ENCODE measurements at regions not wholly inside any gene's neighbourhood (a gene's known extent, or its start where the extent isn't known, plus 50 kb on each side); places are given as distances from the start of the nearest gene placed in this dataset.

GRCh38 chr7:27382307-27382706, 139.7 kb downstream of the EVX1 start:
- no peaks in the 10 kb centered on the region for H3K4me1 ChIP-seq (ENCODE audit: control insufficient read depth in 1 of 2, insufficient read depth in 2 of 2, low read length in 2 of 2)
- H3K36me3 ChIP-seq (ENCODE audit: control insufficient read depth in 1 of 2, insufficient read depth in 2 of 2, low read length in 2 of 2) = no peaks in the 10 kb centered on the region
- no peak for ATAC-seq
- no peak overlapping the region for H3K4me2 ChIP-seq (ENCODE audit: low read length)
- BruUV-seq (replicated peaks) = no TSS peak
- H3K9ac ChIP-seq (ENCODE audit: low read length) = no peak overlapping the region
- H3K27ac ChIP-seq (ENCODE audit: low read depth, low read length) = no peak overlapping the region
- no peaks in the 10 kb centered on the region for H3K9me3 ChIP-seq (ENCODE audit: control insufficient read depth in 1 of 2, insufficient read depth in 1 of 2, low read depth in 1 of 2, low read length in 2 of 2)
- no peaks in the 10 kb centered on the region for H3K79me2 ChIP-seq (ENCODE audit: insufficient read depth, low read length)
- no peak overlapping the region for H3K4me3 ChIP-seq (replicated peaks in 1 of 2; ENCODE audit: low read depth in 1 of 2, low read length in 2 of 2)
- no peaks in the 10 kb centered on the region for H3K9me2 ChIP-seq (ENCODE audit: insufficient read depth)
- no peak overlapping the region for H2AFZ ChIP-seq (ENCODE audit: low read depth, low read length, poor library complexity, severe bottlenecking)
- CTCF ChIA-PET = no interaction called here
- intact Hi-C loops (cut with micrococcal nuclease) = no loop called here
- RAD21 ChIA-PET (ENCODE audit: low non-redundant PET in 1 of 2, low total read pairs in 2 of 2, uncharacterized antibody in 2 of 2, unreplicated experiment in 2 of 2) = no interaction called here
- POLR2A ChIA-PET = no interaction called here
- DNase-seq (ENCODE audit: low read depth, low spot score) = no peak
- TF ChIP-seq JUND (IDR thresholded peaks at IDR 0.05) (no peak), CBX3 (IDR thresholded peaks at IDR 0.05; ENCODE audit: low read depth) (no peak), POLR2A (IDR thresholded peaks at IDR 0.05; ENCODE audit: borderline replicate concordance, extremely low read depth, insufficient read depth, insufficient read length) (no peak), SP1 (IDR thresholded peaks at IDR 0.05; ENCODE audit: low read depth) (no peak), SRF (IDR thresholded peaks at IDR 0.05; ENCODE audit: low read depth) (no peak), MAX (IDR thresholded peaks at IDR 0.05) (no peak)
- no peaks in the 10 kb centered on the region for H4K20me1 ChIP-seq (ENCODE audit: insufficient read depth)
- no peaks in the 10 kb centered on the region for H3K27me3 ChIP-seq (ENCODE audit: insufficient read depth, low read length)

GRCh38 chr7:27386581-27386980, 144.0 kb downstream of the EVX1 start:
- Histone ChIP-seq H3K9me2 (ENCODE audit: insufficient read depth) (no peaks in the 10 kb centered on the region), H3K27me3 (ENCODE audit: insufficient read depth, low read length) (no peaks in the 10 kb centered on the region), H3K27ac (ENCODE audit: low read depth, low read length) (no peak overlapping the region), H3K4me2 (ENCODE audit: low read length) (no peak overlapping the region), H3K4me1 (ENCODE audit: control insufficient read depth in 1 of 2, insufficient read depth in 2 of 2, low read length in 2 of 2) (no peaks in the 10 kb centered on the region), H4K20me1 (ENCODE audit: insufficient read depth) (no peaks in the 10 kb centered on the region), H3K9ac (ENCODE audit: low read length) (no peak overlapping the region), H2AFZ (ENCODE audit: low read depth, low read length, poor library complexity, severe bottlenecking) (no peak overlapping the region), H3K9me3 (ENCODE audit: control insufficient read depth in 1 of 2, insufficient read depth in 1 of 2, low read depth in 1 of 2, low read length in 2 of 2) (no peaks in the 10 kb centered on the region), H3K36me3 (ENCODE audit: control insufficient read depth in 1 of 2, insufficient read depth in 2 of 2, low read length in 2 of 2) (no peaks in the 10 kb centered on the region), H3K4me3 (replicated peaks in 1 of 2; ENCODE audit: low read depth in 1 of 2, low read length in 2 of 2) (no peak overlapping the region), H3K79me2 (ENCODE audit: insufficient read depth, low read length) (no peaks in the 10 kb centered on the region)
- TF ChIP-seq CEBPB (IDR thresholded peaks at IDR 0.05; ENCODE audit: low read depth) = no peak
- TF ChIP-seq YY1 (IDR thresholded peaks at IDR 0.05; ENCODE audit: extremely low read depth, insufficient replicate concordance, low read depth, low read length) = no peak
- no peak for TF ChIP-seq MAX (IDR thresholded peaks at IDR 0.05)
- TF ChIP-seq TCF7L2 (IDR thresholded peaks at IDR 0.05; ENCODE audit: borderline replicate concordance, extremely low read depth, insufficient read depth, insufficient read length) = no peak
- no peak for TF ChIP-seq ZBTB33 (IDR thresholded peaks at IDR 0.05; ENCODE audit: extremely low read depth, insufficient replicate concordance, low read length)
- no peak for TF ChIP-seq ATF3 (IDR thresholded peaks at IDR 0.05)
- TF ChIP-seq EZH2 (IDR thresholded peaks at IDR 0.05) = no peak
- TF ChIP-seq EZH2phosphoT487 (IDR thresholded peaks at IDR 0.05; ENCODE audit: borderline replicate concordance) = no peak
- TF ChIP-seq SRF (IDR thresholded peaks at IDR 0.05; ENCODE audit: low read depth) = no peak
- no peak for TF ChIP-seq POLR2AphosphoS5 (IDR thresholded peaks at IDR 0.05; ENCODE audit: low read depth, low read length)
- CTCF ChIA-PET = no interaction called here
- BruUV-seq (replicated peaks) = no TSS peak
- RAD21 ChIA-PET (ENCODE audit: low non-redundant PET in 1 of 2, low total read pairs in 2 of 2, uncharacterized antibody in 2 of 2, unreplicated experiment in 2 of 2) = no interaction called here
- ATAC-seq = no peak
- POLR2A ChIA-PET = interaction anchor here (0.7 kb wide), 1 partner anchor 141 kb away, joined by 3 read pairs; no protein-coding TSS in a partner anchor
- intact Hi-C loops (cut with micrococcal nuclease) = no loop called here
- no peak for DNase-seq (ENCODE audit: low read depth, low spot score)
